ENCODE measurements at regions not wholly inside any gene's neighbourhood (a gene's known extent, or its start where the extent isn't known, plus 50 kb on each side); places are given as distances from the start of the nearest gene placed in this dataset.
"Not testable (repeated sequence)": the region's sequence is repeated elsewhere in the genome, so short reads cannot be mapped to it uniquely, and the experiment has no call there.

DNA sequence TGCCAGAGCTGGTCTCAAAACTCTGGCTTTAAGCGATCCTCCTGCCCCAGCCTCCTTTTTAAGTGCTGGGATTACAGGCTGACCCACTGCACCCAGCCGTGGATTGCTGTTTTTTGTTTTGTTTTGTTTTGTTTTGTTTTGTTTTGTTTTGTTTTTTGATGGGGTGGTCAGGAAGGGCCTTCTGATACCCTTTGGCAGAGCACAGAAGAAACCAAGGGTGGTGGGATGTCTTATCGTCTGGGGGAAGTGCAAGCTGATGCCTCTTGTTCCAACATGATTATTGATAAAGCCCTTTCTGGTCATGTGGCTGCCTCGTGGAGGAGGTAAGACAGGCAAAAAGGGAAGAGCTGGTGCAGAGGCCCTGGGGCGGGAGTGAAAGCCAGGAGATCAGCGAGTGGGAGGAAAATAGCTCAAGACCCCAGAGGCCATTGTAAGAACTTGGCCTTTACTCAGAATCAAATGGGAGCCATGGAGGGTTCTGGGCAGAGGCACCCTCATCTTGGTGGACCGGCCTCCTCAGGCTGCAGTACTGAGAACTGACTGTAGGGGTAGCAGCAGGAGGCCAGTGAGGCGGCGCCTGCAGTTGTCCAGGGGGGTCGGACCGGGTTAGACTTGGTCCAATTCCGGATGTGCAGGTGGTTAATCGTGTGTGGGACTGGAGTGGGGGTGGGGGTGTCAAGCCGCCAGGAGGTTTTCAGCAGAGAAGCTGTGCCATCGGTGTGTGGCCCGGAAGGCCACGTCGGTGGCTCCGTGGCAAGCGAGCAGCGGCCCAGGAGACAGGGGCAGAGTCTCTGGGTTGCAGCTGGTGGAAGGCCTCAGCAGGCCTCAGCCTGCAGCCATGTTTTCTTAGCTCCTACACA lies 84.4 kb upstream of the GSE1 start:
- no peak for TF ChIP-seq POLR2A (IDR thresholded peaks at IDR 0.05)
- TF ChIP-seq, protein P1, sequence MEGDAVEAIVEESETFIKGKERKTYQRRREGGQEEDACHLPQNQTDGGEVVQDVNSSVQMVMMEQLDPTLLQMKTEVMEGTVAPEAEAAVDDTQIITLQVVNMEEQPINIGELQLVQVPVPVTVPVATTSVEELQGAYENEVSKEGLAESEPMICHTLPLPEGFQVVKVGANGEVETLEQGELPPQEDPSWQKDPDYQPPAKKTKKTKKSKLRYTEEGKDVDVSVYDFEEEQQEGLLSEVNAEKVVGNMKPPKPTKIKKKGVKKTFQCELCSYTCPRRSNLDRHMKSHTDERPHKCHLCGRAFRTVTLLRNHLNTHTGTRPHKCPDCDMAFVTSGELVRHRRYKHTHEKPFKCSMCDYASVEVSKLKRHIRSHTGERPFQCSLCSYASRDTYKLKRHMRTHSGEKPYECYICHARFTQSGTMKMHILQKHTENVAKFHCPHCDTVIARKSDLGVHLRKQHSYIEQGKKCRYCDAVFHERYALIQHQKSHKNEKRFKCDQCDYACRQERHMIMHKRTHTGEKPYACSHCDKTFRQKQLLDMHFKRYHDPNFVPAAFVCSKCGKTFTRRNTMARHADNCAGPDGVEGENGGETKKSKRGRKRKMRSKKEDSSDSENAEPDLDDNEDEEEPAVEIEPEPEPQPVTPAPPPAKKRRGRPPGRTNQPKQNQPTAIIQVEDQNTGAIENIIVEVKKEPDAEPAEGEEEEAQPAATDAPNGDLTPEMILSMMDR (IDR thresholded peaks at IDR 0.05) = peak; percentile 15 to 48 (median 33)
- Histone ChIP-seq H3K9me3 (no peaks in the 10 kb centered on the region), H3K27ac (no peak overlapping the region), H3K4me1 (peaks cover 0 to 14% (median 2%) of the 10 kb centered on the region in 4 donors), H3K27me3 (no peaks in the 10 kb centered on the region), H3K4me3 (no peak overlapping the region), H3K36me3 (no peaks in the 10 kb centered on the region)
- no peak for DNase-seq (ENCODE audit: low spot score in 2 of 2)
- 82 to 83% methylated on average over 21 of the region's 21 CpGs for WGBS, 2 donors

DNA sequence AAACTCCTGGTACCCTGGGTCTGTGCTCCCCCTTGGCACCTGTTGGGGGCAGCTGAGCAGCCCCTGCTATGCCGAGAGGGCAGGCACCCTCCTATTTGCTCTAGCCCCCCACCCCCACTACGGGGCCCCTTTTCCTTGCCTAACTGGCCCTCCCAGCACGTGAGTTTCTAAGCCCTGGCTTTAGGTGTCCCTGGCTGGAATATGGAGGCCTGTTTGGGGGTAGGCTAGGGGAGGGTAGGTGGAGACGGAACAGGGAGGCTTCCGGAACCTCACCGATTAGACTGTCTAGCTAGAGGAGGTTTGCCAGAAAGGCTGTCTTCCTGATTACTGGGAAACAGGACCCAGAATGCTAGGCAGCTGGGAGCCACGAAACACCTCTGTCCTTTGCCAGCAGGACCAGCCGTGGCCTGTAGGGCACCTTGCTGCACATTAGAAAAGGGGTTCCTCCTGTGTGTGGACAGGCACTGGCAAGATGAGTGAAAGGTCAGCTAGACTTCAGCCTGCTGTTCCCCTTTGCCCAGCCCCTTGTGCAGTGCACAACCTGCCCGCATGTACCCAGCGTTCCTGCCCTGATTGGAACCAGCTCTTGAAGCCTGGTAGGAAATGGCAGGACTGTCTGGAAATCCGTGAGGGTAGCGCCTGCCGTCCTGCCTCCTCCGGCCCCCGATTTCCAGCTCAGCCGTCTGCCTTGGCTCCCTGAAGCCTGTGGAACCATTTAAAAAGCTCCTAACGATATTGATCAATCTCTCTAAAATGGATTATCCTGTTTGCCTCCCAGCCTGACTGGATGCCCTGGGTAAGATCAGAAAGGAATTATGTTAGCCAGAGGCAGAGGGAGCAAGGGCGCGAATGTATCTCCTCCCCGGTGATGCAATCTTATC lies 83.4 kb upstream of the GSE1 start:
- no peak overlapping the region for H3K4me3 ChIP-seq
- H3K4me1 ChIP-seq = peaks cover 0 to 5% (median 0%) of the 10 kb centered on the region in 4 donors
- 88 to 89% methylated on average over 18 to 20 of the region's 20 CpGs for WGBS, 2 donors
- no peaks in the 10 kb centered on the region for H3K9me3 ChIP-seq
- no peaks in the 10 kb centered on the region for H3K27me3 ChIP-seq
- TF ChIP-seq POLR2A (IDR thresholded peaks at IDR 0.05) = no peak
- no peak overlapping the region for H3K27ac ChIP-seq
- H3K36me3 ChIP-seq = no peaks in the 10 kb centered on the region
- DNase-seq (ENCODE audit: low spot score in 2 of 2) = no peak

DNA sequence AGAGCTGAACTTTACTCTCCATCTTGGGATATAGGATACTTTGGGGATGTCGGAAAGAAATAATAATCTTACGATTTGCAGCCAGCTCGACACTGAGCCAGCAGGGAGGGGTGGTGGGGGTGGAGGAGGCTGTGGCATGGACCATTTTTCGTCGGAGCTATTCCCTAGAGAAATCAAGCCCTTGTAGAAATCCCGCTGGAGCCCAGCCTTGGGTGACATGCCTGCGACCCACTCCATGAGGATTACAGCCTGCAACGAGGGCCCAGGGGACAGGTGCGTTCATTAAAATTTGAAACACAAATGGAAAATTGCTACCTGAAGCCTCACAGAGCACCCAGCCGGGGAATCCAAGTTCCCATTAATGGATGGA lies 82.8 kb upstream of the GSE1 start:
- no peaks in the 10 kb centered on the region for H3K27me3 ChIP-seq
- no peaks in the 10 kb centered on the region for H3K9me3 ChIP-seq
- TF ChIP-seq, protein P1 (IDR thresholded peaks at IDR 0.05) = no peak
- TF ChIP-seq POLR2A (IDR thresholded peaks at IDR 0.05) (no peak), EP300 (IDR thresholded peaks at IDR 0.05) (no peak)
- DNase-seq (ENCODE audit: low spot score in 2 of 2) = no peak
- no peak overlapping the region for H3K4me3 ChIP-seq
- H3K4me1 ChIP-seq = peaks cover 0 to 6% (median 0%) of the 10 kb centered on the region in 4 donors
- no peak overlapping the region for H3K27ac ChIP-seq
- H3K36me3 ChIP-seq = no peaks in the 10 kb centered on the region
- WGBS, 2 donors = 85 to 92% methylated on average over 10 of the region's 10 CpGs

DNA sequence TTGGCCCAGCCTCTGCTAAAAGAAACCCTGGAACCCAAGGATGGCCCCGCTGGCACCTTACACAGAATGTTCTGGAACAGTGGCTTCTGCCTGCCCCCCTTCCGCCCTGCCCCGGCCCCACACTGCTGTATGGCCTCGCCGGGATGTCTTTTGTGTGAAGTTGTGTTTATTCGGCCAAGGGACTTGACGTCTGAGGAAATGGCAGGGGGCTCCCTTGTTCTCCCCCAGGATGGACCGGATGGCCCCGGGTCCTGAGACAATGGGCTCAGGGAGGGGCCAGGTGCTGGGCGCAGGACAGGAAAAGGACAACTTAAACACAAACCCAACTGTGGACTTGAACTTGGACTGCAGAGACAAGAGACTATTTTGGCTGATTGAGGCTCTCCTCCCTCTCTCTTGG lies 81.6 kb upstream of the GSE1 start:
- Histone ChIP-seq H3K4me3 (no peak overlapping the region), H3K9me3 (no peaks in the 10 kb centered on the region), H3K36me3 (no peaks in the 10 kb centered on the region), H3K27ac (no peak overlapping the region), H3K4me1 (peaks cover 0 to 17% (median 4%) of the 10 kb centered on the region in 4 donors), H3K27me3 (no peaks in the 10 kb centered on the region)
- no peak for DNase-seq (ENCODE audit: low spot score in 2 of 2)
- 68 to 74% methylated on average over 10 of the region's 10 CpGs for WGBS, 2 donors
- TF ChIP-seq, protein P1 (IDR thresholded peaks at IDR 0.05) = no peak
- TF ChIP-seq POLR2A (IDR thresholded peaks at IDR 0.05) = no peak
- no peak for TF ChIP-seq EP300 (IDR thresholded peaks at IDR 0.05)

DNA sequence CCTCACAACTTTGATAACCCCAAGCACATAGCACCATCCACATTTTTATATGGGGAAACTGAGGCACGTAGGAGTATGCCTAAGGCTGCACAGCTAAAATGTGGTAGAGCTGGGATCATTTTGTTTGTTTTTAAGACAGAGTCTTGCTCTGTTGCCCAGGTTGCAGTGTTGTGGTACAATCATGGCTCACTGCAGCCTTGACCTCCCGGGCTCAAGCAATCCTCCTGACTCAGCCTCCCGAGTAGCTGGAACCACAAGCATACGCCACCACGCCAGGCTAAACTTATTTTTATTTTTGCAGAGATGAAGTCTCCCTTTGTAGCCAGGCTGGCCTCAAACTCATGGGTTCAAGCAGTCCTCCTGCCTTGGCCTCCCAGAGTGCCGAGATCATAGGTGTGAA lies 81.0 kb upstream of the GSE1 start:
- Histone ChIP-seq H3K4me3 (no peak overlapping the region), H3K4me1 (peaks cover 0 to 21% (median 5%) of the 10 kb centered on the region in 4 donors), H3K27ac (no peak overlapping the region), H3K36me3 (no peaks in the 10 kb centered on the region), H3K27me3 (no peaks in the 10 kb centered on the region), H3K9me3 (no peaks in the 10 kb centered on the region)
- 90 to 93% methylated on average over 6 of the region's 6 CpGs for WGBS, 2 donors
- DNase-seq (ENCODE audit: low spot score in 2 of 2) = no peak
- TF ChIP-seq EP300 (IDR thresholded peaks at IDR 0.05) (no peak), POLR2A (IDR thresholded peaks at IDR 0.05) (no peak)
- TF ChIP-seq, protein P1 (IDR thresholded peaks at IDR 0.05) = no peak

DNA sequence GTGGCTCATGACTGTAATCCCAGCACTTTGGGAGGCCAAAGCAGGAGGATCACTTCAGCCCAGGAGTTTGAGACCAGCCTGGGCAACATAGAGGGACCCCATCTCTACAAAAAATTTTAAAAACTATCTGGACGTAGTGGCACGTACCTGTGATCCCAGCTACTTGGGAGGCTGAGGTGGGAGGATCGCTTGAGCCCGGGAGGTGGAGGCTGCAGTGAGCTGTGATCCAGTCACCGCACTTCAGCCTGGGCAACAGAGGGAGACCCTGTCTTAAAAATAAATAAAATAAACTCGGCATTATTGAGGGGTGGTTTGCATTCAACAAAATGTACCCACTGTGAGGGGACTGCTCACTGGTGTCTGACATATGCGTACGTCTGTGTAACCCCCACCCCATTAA lies 79.5 kb upstream of the GSE1 start:
- not testable (repeated sequence) for H3K36me3 ChIP-seq; H3K27ac ChIP-seq; H3K9me3 ChIP-seq; DNase-seq (ENCODE audit: low spot score in 2 of 2); H3K27me3 ChIP-seq; H3K4me3 ChIP-seq
- H3K4me1 ChIP-seq = peaks cover 0 to 17% (median 5%) of the 10 kb centered on the region in 4 donors
- 94 to 95% methylated on average over 8 of the region's 8 CpGs for WGBS, 2 donors
